ENCODE measurements at regions not wholly inside any gene's neighbourhood (a gene's known extent, or its start where the extent isn't known, plus 50 kb on each side); places are given as distances from the start of the nearest gene placed in this dataset.
"Not testable (repeated sequence)": the region's sequence is repeated elsewhere in the genome, so short reads cannot be mapped to it uniquely, and the experiment has no call there.

DNA sequence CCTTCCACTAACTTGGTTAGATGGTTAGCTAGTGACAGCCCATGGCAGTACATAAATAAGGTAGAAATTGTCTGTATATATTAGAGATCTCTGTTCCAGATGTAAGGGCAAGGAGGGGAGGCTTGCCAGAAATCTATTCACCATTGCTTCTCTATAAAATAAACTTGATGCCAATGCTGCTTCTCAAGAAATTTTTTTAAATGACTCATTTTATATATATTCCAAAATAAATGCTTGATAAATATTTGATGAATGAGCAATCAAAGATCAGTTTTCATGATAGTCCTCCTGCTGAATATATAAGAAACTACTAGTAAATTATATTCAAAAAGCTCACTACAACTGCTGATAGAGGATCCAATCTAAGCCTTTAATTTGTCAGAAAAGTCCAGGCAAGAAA lies 710.6 kb upstream of the CCDC179 start:
- no peak for DNase-seq

DNA sequence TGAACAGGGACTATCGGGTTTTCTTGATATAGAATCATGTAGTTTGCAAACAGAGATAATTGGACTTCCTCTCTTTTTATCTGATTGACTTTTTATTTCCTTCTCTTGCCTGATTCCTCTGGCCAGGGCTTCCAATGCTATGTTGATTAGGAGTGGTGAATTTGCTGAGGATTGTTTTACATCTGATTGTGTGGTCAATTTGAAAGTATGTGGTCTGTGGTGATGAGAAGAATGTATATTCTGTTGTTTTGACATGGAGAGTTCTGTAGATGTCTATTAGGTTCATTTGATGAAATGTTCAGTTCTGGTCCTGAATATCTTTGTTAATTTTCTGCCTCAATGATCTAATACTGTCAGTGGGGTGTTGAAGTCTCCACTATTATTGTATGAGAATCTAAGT lies 713.2 kb upstream of the CCDC179 start:
- DNase-seq, result no peak

DNA sequence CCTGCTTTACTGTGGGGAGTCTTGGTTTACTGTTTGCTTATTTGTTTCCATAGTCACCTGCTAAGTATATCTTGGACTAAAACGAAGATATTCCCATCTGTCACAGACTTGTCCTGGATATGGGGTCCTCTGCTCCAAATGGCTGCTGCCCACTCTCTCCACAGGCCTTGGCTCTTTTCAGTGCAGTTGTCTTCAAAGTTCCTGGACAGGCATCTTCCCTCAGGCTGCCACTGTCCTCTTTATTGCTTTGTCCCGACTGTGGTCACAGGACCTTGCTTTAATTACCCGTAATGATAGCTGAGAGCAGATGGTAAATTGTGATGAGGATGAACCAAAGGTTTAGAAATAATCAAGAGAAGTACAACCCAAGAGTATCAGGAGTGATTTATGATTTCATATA lies 713.9 kb upstream of the CCDC179 start:
- DNase-seq, result peak; percentile 20

DNA sequence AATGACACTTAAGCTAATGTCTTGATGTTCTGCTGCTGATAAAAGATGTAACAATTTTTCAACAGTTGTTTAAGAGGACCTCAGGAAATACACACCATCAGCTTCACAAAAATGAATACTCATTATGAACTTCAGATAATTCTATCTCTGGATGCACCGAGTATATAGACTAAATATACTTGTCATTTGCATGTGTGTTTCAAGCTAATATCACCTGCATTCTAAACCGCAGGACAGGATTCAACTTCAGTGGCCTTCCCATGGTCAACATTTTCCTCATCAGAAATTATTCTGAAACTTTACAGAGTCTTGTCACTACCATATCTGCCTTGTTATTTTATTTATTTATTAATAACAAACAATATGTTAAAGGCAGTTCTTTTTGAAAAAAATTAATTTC lies 717.0 kb upstream of the CCDC179 start:
- no peak for DNase-seq

DNA sequence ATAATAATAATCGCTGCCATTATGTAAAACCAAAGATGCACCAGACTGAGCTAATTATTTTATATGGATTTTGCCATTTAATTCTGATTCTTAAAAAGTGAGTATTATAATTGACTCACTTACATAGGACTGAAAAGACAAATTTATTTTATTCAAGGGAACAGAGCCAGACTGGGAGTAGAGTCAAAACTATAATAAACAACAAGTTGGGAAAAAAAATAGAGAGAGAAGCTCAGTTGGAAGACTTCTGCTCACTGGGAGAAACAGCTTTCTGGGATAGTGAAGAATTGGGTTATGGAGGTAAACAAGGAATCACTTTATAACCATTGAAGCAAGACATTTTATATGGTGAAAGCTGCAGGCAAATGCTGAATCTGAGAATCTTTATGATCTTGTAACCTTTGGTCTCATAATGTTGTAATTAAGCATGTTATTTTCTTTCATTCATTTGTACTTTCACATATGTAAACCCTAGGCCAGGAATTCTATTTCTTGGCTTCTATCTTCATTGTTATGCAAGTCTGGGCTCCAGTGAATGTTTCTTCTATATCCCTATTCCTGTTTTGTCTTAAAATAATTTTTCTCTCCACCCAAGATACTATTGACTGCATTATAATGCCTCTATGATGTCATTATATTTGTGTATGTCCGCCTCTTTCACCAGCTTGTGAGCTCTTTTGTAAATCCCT lies 725.3 kb upstream of the CCDC179 start:
- no peak for DNase-seq

DNA sequence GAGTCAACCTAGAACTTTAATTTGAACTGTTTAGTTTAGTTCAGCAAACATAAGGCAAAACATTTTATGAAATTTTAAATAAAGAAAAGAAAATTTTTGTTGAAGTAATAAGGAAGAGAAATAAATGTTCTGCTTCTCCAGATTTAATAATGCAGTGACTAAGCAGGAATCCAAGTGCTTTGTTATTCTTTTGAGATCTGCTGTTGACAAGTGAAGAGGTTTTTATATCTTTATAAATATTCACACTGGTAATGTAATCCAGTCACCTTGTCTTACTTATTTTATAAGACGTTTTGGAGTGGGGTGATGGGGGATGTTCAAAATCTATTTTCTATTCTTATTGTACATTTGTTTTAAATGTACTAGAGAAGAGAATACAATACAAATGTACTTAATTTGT lies 725.9 kb upstream of the CCDC179 start:
- DNase-seq, result no peak

DNA sequence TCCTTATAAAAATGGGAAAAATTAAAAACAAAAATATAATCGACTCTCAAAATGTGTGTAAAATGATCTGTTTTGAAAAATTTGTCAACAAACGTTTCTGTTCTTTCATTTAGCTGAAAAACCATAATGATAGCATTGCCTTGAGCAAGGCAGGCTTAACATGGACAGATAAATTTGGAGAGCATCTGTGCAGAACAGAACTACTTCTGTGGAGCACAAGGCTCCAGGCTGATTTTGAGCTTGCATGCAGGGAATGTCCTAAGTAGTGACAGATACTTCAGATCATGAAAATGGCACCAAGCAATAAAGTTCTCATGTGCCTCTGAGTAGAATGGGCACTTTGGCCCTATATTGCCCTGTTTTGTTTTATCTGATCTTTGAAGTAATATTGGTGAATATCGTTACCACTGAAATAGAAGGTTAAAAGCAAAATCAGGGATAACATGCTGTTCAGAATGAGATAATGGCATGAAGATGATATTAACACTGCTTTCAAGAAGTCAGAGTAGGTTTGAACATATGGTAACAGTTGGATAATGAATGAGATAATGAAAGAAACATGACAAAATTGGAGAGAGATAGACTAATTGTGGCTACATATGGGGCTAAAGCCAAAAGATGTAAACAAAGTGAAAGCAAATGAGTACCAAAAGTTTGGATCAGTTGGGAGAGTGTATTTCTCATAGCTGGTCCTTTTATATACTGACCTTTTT lies 730.5 kb upstream of the CCDC179 start:
- DNase-seq, result no peak

DNA sequence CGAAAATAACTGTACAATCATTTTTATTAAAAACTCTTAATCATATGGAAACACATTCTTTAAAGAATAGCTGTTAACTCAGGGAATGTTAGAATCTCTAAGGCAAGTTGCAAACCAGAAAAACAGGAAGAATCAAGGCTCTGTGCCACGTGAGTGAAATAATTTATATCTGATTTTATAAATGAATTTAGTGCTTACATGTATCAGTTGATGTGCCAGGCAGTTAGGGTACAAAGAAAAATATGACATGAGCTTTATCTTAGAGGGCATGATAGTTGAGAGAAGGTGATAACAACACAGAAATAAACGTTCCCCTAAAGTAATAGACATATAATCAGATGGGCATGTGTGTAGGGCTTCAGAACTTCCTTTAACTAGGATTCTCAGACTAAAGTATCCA lies 734.5 kb upstream of the CCDC179 start:
- DNase-seq, result no peak

DNA sequence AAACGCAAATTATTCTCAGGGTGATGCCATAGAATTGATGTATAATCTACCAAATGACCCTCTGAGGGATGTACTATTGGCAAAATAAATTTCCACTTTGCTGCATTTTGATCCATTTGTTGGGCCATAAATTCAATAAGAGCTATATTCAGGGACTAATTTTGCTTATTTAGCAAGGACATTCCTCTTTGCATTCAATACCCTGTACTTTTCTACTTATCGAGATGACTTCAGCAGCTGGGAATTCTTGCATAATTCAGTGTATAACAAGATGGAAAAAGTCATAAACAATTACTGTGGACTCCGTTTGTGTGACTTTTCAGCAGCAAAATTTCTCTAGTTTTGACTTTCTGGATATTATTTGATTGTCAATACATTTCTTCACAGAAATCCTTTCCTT lies 744.7 kb upstream of the CCDC179 start:
- no peak for DNase-seq

DNA sequence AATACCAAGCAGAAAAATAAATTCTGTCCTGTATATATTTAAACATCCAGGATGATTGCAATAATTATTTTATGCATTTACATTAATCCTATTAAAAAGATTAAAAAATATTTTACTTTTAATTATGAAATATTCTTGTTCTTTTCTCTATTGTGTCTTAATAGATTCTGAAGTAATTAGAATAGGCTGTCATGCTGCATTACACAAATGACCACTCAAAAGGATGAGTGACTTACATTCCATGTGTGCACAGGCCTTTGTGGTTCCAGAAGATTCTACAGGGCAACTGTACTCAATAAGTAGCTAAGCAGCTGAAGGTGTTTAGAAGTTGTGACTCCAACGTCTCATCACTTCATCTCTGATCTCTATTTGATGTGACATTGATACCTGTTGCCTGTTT lies 745.9 kb upstream of the CCDC179 start:
- no peak for DNase-seq

DNA sequence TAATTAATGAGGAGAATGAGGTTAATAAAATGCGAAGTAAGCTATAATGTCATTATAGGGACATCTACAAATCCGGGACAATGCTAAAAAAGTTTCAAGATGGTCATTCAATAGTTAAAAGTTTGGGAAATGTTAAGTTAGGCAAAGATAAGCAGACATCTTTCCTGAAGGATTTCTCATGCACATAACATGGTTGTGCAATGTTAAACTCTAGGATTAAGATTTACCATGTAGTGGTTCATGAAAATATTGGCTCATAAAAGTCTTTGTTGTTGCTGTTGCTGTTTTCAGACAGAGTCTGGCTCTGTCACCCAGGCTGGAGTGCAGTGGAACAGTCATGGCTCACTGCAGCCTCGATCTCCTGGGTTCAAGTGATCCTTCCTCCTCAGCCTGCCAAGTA lies 751.5 kb upstream of the CCDC179 start:
- no peak for DNase-seq

DNA sequence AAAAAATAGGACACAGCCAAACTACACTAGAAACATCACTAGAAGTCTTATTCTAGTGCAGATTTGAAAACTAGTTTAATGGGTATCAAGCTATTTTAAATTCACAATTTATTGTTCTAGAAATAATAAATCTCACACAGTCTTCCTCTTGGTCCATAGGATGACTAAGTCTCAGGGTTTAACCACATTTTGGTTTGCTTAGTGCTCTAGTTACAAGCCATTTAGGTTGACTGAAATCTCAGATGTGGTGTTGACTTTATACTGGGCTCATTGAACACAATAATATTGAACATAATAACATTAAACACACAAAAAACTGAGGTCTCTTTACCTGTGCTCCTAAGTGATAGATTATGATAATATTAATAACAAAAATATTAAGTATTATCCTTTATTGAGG lies 760.3 kb upstream of the CCDC179 start:
- no peak for DNase-seq

DNA sequence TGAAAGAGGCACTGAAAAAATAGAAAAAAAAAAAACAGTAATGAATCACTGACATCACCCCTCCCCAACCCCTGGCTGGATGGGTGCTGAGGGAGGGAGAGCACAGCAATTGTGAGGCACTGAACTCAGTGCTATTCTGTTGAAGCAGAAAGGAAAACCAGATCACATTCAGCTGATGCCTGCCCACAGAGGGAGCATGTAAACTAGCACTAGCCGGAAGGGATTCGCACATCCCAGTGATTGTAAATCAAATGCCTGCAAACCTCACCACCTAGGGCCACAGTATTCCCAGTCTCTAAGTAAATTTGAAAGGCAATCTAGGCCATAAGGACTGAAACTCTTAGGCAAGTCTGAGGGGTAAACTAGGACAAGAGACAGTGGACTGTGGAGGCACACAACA lies 772.0 kb upstream of the CCDC179 start:
- no peak for DNase-seq

DNA sequence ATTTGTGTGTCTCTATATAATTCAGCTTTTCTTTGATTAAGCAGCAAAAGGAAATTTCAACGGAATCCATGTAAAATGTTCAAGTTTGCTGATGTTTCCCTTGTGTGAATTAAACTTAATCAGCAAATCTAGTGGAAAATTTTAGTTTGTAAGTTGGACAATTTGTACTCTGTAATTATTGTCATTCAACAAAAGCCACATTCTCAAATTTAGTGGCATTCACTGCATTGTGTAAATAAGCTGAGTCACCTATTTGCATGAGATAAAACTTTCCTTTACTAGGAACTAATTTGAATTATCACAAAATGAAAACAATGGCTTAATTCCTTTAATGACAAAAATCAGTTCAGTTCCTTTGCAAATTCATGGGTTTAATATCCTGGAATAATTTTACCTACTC lies 784.2 kb upstream of the CCDC179 start:
- DNase-seq, result no peak

DNA sequence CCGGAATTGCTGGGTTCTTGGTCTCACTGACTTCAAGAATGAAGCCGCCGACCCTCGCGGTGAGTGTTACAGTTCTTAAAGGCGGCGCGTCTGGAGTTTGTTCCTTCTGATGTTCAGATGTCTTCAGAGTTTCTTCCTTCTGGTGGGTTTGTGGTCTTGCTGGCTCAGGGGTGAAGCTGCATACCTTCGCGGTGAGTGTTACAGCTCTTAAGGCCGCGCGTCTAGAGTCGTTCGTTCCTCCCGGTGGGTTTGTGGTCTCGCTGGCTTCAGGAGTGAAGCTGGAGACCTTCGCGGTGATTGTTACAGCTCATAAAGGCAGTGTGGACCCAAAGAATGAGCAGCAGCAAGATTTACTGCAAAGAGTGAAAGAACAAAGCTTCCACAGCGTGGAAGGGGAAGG lies 792.1 kb upstream of the CCDC179 start:
- DNase-seq, result not testable (repeated sequence)

DNA sequence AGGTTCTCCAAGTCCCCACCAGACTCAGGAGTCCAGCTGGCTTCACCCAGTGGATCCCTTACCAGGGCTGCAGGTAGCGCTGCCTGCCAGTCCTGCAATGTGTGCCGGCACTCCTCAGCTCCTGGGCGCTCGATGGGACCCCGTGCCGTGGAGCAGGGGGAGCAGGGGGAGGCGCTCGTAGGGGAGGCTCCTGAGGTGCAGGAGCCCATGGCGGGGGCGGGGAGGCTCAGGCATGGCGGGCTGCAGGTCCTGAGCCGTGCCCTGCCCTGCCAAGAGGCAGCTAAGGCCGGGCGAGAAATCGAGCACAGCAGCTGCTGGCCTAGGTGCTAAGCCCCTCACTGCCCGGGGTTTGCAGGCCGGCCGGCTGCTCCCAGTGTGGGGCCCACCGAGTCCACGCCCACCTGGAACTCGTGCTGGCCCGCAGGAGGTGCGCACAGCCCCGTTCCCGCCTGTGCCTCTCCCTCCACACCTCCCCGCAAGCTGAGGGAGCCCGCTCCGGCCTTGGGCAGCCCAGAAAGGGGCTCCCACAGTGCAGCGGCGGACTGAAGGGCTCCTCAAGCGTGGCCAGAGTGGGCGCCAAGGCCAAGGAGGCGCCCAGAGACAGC lies 792.9 kb upstream of the CCDC179 start:
- DNase-seq, result no peak

DNA sequence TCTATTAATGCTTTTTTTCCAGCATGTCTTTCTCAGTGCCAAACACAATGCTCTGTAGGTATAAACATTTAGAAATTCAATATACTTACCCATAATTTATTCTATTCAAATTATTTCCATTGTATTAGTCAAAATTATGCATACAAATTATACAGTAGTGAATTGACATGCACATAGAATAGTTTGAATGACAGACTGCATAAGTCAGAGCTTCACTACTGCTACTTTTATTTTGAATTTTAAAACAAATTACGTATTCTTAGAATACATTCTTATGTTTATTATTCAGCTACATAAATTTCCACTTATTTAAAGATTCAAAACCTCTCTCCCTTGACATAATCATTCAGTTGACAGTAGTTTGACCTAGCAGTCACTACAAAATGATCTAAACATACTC lies 808.0 kb upstream of the CCDC179 start:
- DNase-seq, result no peak

DNA sequence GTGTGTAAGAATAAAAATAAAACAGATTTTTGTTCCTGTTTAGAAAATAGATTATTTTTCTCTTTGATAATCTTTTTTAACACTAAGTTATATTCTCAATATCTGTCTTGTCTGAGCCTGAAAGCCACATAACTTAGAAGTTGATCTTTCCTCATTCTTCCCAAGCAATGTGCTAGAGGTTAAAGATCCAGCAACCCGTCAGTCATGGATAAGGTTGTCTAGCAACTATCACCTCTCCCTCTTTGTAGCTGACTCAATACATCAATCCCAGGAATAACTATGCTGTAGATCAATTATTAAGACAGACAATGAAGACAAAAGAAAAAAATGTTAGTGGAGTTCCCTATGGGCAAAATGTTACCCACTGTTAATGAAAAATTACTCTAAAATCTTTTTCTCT lies 813.1 kb upstream of the CCDC179 start:
- no peak for DNase-seq

DNA sequence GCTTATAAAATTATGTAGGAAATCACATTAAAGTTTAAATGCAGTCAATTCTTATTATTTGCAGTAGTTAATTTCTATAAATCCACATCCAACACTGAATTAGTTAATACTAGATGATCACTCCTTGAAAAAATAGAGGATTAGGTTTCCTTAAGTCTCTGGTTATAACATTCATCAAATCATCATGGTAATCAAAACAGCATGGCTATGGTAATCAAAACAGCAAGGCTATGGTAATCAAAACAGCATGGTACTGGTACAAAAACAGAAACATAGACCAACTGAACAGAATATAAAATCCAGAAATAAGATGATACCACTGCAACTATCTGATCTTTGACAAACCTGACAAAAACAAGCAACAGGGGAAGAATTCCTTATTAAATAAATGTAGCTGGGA lies 814.6 kb upstream of the CCDC179 start:
- DNase-seq, result no peak

DNA sequence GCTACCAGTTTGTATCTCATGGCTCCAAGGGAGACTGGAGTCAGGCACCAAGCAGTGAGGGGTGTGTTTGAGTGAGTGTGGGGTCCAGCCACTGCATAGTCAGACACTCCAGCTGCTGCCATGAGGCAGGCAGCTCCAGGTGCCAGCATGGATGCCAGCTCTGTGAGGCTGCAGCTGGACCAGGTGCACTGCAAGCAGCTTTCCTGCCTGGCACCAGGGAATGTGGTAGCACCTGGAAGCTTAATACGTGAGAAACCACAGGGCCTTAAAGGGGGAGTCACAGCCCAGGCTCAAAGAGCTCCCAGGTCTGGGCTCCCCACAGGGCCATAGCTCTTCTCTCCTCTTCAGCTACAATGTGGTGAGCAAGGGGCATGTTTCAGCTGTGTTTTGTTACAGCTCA lies 817.8 kb upstream of the LUZP2 start:
- no peak for DNase-seq

DNA sequence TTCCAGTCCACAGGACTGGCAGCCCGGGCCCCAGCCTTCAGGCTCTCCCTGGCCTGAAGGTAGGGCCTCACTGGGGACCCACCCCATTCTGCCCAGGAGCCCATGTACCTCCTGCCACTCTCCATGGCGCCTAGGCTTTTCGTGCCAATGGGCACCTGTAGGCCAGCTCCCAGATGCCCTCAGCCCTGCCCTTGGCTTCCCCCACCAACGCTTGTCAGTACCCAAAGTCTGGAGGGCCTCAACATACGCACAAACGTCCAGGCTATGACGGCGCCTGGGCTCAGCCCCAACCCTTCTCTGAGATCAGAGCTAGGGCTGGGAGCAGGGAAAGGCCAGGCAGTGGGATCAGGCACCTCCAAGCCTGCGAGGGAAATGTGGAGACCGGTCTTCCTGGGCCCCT lies 816.9 kb upstream of the LUZP2 start:
- no peak for DNase-seq

DNA sequence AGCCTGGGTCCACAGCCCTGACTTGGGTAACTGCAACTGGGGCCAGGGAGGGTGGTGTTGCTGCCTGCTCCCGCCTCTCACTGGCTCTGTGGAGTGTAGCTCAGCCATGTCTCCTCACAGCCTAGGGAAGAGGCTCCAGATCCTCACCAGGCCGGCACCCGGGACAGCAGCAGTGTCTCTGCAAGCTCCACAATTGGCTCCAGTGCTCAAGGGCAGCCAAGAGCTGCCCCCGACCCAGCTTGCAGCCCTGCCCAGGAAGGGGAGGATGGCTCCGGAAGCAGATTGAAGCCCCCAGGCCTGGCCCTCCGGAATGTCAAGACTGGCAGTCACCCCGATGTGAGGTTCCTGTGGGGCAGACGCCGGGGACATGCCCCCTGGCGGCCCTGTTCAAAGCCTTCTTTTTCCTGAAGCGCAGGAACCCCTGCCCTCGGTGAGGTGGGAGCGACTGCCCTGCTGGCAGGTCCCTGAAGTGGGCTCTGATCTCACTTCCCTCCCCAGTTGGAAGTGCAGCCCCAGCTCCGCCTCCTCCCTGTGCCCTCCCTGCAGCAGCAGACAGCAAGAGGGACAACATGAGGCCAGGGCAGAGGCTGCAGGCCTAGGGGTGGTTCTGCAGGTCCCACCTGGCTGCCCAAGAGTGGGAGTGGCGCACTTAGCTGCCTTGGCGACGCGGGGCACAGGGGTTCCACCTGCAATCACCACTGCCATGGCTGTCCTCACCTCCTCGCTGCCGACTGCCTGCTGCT lies 816.2 kb upstream of the LUZP2 start:
- no peak for DNase-seq

DNA sequence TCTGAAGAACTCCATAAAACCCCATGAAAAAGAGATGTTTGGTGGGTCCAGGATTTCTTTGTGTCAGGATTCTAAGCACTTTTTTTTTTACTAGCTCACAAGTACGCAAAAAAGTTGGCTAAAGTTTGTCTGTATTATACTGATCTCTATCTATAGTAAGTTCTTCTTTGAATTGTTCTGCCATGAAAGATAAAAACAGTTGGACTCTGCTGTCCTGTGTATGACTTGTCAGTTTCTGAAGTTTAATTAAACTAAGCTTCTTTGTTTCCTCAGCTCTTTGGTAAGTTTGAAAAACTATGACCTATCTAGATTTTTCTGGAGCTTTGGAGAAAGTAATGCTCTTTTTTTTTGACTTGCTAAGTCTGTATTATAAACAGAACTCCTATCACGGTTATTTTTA lies 812.2 kb upstream of the LUZP2 start:
- DNase-seq, result no peak

DNA sequence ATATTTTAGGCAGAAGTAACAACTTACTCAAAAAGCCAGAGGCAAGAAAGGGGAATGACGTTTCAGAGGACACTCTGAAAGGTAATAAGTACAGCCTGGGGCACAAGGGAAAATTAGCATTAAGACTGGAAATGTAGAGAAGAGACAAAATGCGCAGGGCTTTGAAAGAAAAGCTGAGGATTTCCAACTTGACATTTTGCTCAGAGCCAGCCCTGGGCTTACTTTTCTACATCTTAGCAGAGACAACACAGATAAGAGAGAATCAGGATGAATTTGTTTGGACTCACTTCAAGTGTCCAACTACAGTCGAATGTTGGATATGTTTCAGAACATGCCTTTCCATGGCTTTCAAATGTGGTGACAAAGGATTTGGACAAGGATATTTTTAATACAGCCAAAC lies 808.9 kb upstream of the LUZP2 start:
- no peak for DNase-seq
